HG03521 (cell line): ENCODE measurements at regions not wholly inside any gene's neighbourhood (a gene's known extent, or its start where the extent isn't known, plus 50 kb on each side); places are given as distances from the start of the nearest gene placed in this dataset.
"Not testable (repeated sequence)": the region's sequence is repeated elsewhere in the genome, so short reads cannot be mapped to it uniquely, and the experiment has no call there.

Source experiments
- ATAC-seq: cut with Tn5 transposase; IDR thresholded peaks from one replicate; pipeline ENCODE4 v1.9.1; 2021; ENCODE audit warnings: mild to moderate bottlenecking, moderate library complexity; ENCODE audit not compliant: unreplicated experiment

- ATAC-seq = no peak
These were observed 102.9 kb upstream of the TCF21 start for GRCh38 chr6:133786016-133786415.

DNA sequence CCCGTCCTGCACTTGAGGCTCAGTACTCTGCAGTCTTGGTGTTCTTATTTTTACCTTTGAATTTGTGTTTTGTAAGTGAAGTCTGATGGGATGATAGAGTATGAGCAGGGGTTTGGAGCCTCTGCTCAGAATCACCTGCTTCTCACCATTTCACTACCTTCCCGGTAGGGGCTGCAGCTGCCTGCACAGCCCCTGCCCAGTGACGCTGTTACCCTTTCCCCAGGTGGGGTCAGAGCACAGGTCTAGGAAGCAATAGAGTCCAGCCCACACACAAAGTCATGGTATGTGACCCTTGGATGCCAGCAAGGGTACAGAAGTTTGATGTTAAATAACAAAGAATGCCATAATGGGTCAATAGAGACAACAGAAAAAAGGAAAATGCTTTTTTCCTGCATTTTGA is 101.8 kb upstream of the TCF21 start:
- ATAC-seq = no peak

GRCh38 chr6:133787859-133788505 is 100.9 kb upstream of the TCF21 start:
- no peak for ATAC-seq

GRCh38 chr6:133788556-133788955 is 100.4 kb upstream of the TCF21 start:
- ATAC-seq = no peak

DNA sequence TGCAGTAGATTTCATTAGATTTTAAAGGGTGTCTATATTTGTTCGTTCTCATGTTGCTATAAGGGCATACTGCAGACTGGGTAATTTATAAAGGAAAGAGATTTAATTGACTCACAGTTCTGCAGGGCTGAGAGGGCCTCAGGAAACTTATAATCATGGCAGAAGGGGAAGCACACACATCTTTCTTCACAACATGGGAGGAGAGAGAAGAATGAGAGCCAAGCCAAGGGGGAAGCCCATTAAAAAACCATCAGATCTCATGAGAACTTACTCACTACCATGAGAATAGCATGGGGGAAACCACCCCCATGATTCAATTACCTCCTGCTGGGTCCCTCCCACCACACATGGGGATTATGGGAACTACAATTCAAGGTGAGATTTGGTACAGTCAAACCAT is 99.5 kb upstream of the TCF21 start:
- ATAC-seq = not testable (repeated sequence)

DNA sequence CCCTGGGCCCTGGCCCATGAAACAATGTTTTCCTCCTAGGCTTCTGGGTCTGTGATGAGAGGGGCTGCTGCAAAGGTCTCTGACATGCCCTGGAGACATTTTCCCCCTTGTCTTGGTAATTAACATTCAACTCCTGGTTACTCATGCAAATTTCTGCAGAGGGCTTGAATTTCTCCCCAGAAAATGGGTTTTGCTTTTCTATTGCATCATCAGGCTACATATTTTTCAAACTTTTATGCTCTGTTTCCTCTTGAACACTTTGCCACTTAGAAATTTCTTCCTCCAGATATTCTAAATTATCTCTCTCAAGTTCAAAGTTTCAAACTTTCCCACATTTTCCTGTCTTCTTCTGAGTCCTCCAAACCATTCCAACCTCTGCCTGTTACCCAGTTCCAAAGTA is 98.2 kb upstream of the TCF21 start:
- not testable (repeated sequence) for ATAC-seq

GRCh38 chr6:133795051-133795450 is 93.9 kb upstream of the TCF21 start:
- ATAC-seq = not testable (repeated sequence)

- no peak for ATAC-seq
These were observed 92.7 kb upstream of the TCF21 start for GRCh38 chr6:133796235-133796634.

- no peak for ATAC-seq
These were observed 89.9 kb upstream of the TCF21 start for GRCh38 chr6:133799043-133799442.

- ATAC-seq = no peak
These were observed 86.1 kb upstream of the TCF21 start for GRCh38 chr6:133802861-133803260.

DNA sequence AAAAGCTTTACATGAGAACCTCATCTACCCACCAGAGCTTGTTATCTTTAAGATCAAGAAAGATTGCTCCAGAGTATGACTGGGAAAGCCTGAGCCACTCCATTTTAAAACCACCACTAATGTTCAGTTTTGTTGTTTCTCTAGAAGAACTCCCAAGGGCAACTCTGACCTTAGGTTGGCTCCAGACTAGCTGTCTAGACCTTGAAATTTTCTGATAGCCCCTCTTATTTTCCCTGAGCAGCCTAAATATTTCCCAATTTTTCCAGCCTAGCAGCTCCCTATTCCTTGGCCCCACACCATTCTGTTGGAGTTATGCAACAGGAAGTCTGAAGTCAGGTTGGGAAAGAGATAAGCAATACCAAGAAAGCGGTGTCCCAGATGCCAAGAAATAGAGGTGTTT is 84.6 kb upstream of the TCF21 start:
- ATAC-seq = no peak

- ATAC-seq = no peak
These were observed 83.0 kb upstream of the TCF21 start for GRCh38 chr6:133805876-133806275.

GRCh38 chr6:133806382-133807140 is 82.4 kb upstream of the TCF21 start:
- ATAC-seq = no peak

- no peak for ATAC-seq
These were observed 81.4 kb upstream of the TCF21 start for GRCh38 chr6:133807501-133807900.

DNA sequence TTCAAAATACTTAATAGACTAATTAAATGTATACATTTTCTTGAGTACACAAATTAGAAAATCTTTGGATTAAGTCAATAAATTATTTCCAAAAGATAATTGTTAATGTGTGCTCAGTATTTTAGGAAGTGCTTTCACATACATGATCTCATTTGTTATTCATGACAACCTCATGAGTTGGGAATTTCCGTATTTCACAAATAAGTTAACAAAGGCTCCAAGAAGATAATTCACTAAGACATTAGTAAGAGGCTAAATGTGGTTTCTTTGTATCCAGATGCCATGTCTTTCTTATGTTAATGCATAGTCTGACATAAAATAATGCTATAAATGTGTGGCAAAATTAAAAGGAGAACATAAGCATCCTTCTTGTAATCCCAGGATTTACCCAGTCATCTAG is 79.5 kb upstream of the TCF21 start:
- ATAC-seq = no peak

GRCh38 chr6:133811557-133811956 is 77.4 kb upstream of the TCF21 start:
- ATAC-seq = no peak

DNA sequence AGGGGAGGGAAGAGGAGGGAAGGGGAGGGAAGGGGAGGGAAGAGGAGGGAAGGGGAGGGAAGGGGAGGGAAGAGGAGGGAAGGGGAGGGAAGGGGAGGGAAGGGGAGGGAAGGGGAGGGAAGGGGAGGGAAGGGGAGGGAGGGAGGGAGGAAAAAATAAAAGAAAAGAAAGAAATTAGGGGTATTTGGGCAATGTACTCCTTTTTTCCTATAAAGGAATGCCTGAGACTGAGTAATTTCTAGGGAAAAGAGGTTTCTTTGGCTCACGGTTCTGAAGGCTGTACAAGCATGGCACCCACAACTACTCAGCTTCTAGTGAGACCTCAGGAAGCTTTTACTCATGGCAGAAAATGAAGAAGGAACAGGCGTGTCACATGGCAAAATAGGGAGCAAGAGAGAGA is 76.5 kb upstream of the TCF21 start:
- ATAC-seq = not testable (repeated sequence)

GRCh38 chr6:133814238-133814637 is 74.7 kb upstream of the TCF21 start:
- ATAC-seq = no peak

GRCh38 chr6:133814797-133815196 is 74.1 kb upstream of the TCF21 start:
- no peak for ATAC-seq

DNA sequence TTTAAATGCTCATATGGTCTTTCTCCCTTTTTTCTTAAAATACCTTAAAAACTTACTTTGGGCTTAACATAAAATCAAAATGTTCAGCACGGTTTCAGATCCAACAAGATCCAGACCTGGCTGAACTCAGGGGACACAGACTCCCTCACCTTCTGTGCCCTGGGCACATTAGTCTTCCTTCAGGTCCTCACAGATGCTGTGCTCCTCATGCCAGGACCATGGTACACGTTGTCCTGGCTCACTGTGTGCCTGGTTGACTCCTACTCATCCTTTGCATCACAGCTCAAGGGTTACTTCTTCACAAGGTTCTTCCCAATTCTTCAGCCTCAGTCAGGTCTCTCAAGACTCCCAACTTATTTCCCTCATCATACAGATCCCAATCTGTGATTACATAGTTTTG is 73.6 kb upstream of the TCF21 start:
- ATAC-seq = no peak

DNA sequence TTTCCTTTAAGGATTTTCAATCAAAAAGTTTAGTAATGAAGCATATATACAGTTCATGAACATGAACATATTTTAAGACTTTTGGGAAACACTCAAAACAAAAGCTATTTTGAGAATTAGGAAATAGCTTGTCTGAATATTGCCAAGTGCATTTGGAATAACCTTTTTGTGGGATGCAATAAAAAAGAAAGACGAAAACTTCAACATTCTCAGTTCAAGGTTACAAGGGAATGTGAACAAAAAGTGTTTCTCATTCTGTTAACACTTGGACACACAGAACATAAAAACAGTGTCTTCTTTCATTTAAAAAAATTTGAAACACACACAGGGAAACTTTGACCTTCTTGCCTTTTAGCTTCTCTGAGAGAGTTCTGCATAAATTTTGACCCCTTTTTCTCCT is 72.7 kb upstream of the TCF21 start:
- no peak for ATAC-seq

GRCh38 chr6:133817460-133818047 is 71.4 kb upstream of the TCF21 start:
- peak; percentile 61 for ATAC-seq
